KMS-11 (cell line): ENCODE measurements at regions not wholly inside any gene's neighbourhood (a gene's known extent, or its start where the extent isn't known, plus 50 kb on each side); places are given as distances from the start of the nearest gene placed in this dataset.

Experiments
- H2AFZ ChIP-seq: fragments of 200-600 bp; sonication (generic); 2 replicates; pipeline ENCODE4 v1.6.1; 2016; ENCODE audit warnings: antibody characterized with exemption, mixed run types, low read depth
- H3K27ac ChIP-seq: fragments of 200-600 bp; sonication (generic); 2 replicates; pipeline ENCODE4 v1.6.1; 2016; ENCODE audit warnings: mild to moderate bottlenecking, mixed run types
- H3K27me3 ChIP-seq: fragments of 200-600 bp; sonication (generic); 2 replicates; pipeline ENCODE4 v1.6.1; 2017; ENCODE audit warnings: mild to moderate bottlenecking, low read depth, mixed run types, moderate library complexity; ENCODE audit not compliant: insufficient read depth
- H3K36me3 ChIP-seq: fragments of 200-600 bp; sonication (generic); 2 replicates; pipeline ENCODE4 v1.6.1; 2017; ENCODE audit warnings: mild to moderate bottlenecking, mixed run types; ENCODE audit not compliant: insufficient read depth
- H3K4me1 ChIP-seq: fragments of 200-600 bp; sonication (generic); 2 replicates; pipeline ENCODE4 v1.6.1; 2016; ENCODE audit warnings: mild to moderate bottlenecking, low read depth, mixed run types; ENCODE audit not compliant: poor library complexity, severe bottlenecking
- H3K4me2 ChIP-seq: fragments of 200-600 bp; sonication (generic); 2 replicates; pipeline ENCODE4 v1.7.0; 2016; ENCODE audit warnings: mild to moderate bottlenecking, mixed run types
- H3K4me3 ChIP-seq: fragments of 200-600 bp; sonication (generic); IDR thresholded peaks from 2 replicates; pipeline ENCODE4 v1.6.1; 2017; ENCODE audit warnings: low read depth, low read length, mixed read lengths; ENCODE audit not compliant: insufficient read depth
- H3K79me2 ChIP-seq: fragments of 200-600 bp; sonication (generic); 2 replicates; pipeline ENCODE4 v1.6.1; 2016; ENCODE audit warnings: low read depth, mixed run types; ENCODE audit not compliant: insufficient read depth
- H3K9ac ChIP-seq: fragments of 200-600 bp; sonication (generic); 2 replicates; pipeline ENCODE4 v1.6.1; 2016; ENCODE audit warnings: mild to moderate bottlenecking, mixed run types
- H4K20me1 ChIP-seq: fragments of 200-600 bp; sonication (generic); 2 replicates; pipeline ENCODE4 v1.6.1; 2016; ENCODE audit warnings: mild to moderate bottlenecking, mixed run types; ENCODE audit not compliant: insufficient read depth
- TF ChIP-seq, protein P1 (sequence below): fragments of 200-600 bp; sonication (generic); conservative IDR thresholded peaks from 2 replicates; pipeline ENCODE4 v1.6.1; 2017; ENCODE audit warnings: low read depth, mild to moderate bottlenecking, antibody characterized with exemption, low read length, moderate library complexity, mixed read lengths

DNA sequence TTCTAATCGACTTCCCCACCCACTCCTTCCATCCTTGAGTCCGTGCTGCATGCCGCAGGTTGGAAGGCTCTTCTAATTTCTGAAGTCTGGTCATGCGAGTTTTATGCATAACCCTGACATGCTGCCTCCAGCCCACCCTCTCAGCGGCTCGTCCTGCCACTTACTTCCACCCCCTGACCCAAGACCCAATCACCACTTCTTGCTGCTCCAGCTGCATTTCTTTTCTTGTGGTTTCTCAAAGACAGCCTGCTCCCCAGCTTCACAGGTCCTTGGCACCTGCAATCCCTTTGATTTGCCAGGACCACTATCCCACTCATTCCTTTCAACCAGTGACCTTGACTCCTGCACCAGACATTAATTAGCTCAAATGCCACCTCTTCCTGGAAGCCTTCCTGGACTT lies 486.7 kb downstream of the VRK1 start:
- H3K9ac ChIP-seq: no peak overlapping the region
- no peaks in the 10 kb centered on the region for H3K79me2 ChIP-seq
- no peaks in the 10 kb centered on the region for H3K36me3 ChIP-seq
- no peaks in the 10 kb centered on the region for H3K27me3 ChIP-seq
- no peaks in the 10 kb centered on the region for H4K20me1 ChIP-seq
- no peaks in the 10 kb centered on the region for H3K4me1 ChIP-seq
- no peak overlapping the region for H2AFZ ChIP-seq
- TF ChIP-seq, protein P1, sequence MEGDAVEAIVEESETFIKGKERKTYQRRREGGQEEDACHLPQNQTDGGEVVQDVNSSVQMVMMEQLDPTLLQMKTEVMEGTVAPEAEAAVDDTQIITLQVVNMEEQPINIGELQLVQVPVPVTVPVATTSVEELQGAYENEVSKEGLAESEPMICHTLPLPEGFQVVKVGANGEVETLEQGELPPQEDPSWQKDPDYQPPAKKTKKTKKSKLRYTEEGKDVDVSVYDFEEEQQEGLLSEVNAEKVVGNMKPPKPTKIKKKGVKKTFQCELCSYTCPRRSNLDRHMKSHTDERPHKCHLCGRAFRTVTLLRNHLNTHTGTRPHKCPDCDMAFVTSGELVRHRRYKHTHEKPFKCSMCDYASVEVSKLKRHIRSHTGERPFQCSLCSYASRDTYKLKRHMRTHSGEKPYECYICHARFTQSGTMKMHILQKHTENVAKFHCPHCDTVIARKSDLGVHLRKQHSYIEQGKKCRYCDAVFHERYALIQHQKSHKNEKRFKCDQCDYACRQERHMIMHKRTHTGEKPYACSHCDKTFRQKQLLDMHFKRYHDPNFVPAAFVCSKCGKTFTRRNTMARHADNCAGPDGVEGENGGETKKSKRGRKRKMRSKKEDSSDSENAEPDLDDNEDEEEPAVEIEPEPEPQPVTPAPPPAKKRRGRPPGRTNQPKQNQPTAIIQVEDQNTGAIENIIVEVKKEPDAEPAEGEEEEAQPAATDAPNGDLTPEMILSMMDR: no peak
- no peak overlapping the region for H3K4me2 ChIP-seq
- no peak overlapping the region for H3K4me3 ChIP-seq
- no peak overlapping the region for H3K27ac ChIP-seq

DNA sequence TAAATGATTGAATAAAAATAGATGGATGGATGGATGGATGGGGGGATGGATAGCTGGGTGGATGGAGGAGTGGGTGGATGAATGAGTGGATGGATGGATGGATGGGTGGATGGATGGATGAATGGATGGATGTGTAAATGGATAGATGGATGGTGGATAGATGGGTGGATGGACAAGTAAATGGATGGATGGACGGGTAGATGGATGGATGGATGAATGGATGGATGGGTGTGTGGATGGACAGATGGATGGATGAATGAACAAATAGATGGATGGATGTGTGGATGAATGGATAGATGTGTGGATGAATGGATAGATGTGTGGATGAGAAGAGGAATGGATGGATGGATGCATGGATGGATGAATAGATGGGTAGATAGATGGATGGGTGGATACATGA lies 490.8 kb downstream of the VRK1 start:
- Histone ChIP-seq H3K27ac (no peak overlapping the region), H3K79me2 (no peaks in the 10 kb centered on the region), H2AFZ (no peak overlapping the region), H3K4me1 (no peaks in the 10 kb centered on the region), H3K27me3 (no peaks in the 10 kb centered on the region), H4K20me1 (no peaks in the 10 kb centered on the region), H3K36me3 (no peaks in the 10 kb centered on the region), H3K4me3 (no peak overlapping the region), H3K4me2 (no peak overlapping the region), H3K9ac (no peak overlapping the region)
- TF ChIP-seq, protein P1: no peak

DNA sequence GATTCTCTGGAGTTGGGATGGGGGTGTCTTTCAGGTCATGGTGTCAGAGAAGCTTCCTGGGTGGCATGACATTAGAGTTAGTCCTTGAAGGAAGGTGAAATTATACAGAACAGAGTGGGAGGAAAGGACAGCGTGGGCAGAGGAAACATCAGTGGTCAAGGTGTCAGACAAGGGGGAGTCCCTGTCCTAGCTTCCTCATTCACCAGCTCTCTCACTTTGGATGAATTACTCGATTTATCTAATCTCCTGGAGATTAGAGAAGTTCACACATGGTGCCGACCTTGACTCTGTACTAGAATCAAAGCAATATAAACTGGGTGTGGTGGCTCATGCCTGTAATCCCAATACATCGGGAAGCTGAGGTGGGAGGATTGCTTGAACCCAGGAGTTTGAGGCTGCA lies 492.9 kb downstream of the VRK1 start:
- no peaks in the 10 kb centered on the region for H3K36me3 ChIP-seq
- H3K4me3 ChIP-seq: no peak overlapping the region
- H3K4me1 ChIP-seq: no peaks in the 10 kb centered on the region
- H3K27ac ChIP-seq: no peak overlapping the region
- H3K9ac ChIP-seq: no peak overlapping the region
- H2AFZ ChIP-seq: no peak overlapping the region
- no peak overlapping the region for H3K4me2 ChIP-seq
- TF ChIP-seq, protein P1: no peak
- no peaks in the 10 kb centered on the region for H4K20me1 ChIP-seq
- no peaks in the 10 kb centered on the region for H3K27me3 ChIP-seq
- H3K79me2 ChIP-seq: no peaks in the 10 kb centered on the region

DNA sequence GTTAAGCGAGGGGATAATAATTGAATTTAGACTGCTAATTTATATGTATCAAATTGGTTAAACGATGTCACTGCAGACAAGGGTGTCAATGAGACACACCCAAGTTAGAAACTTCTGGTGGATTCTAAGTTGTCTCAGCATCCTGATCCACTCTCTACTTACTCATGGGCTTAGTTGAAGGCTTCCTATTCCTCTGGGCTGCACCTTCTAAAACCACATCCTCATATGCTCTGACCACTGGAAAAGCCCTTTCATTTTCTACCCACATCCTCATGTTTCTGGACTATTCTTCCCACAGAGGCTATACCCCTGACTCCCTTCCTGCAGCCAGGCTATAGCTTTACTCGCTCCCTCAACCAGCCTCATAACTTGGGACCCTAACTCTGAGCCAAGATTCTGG lies 493.8 kb downstream of the VRK1 start:
- H4K20me1 ChIP-seq: no peaks in the 10 kb centered on the region
- H3K4me2 ChIP-seq: no peak overlapping the region
- TF ChIP-seq, protein P1: no peak
- no peak overlapping the region for H2AFZ ChIP-seq
- no peaks in the 10 kb centered on the region for H3K4me1 ChIP-seq
- H3K79me2 ChIP-seq: no peaks in the 10 kb centered on the region
- H3K27ac ChIP-seq: no peak overlapping the region
- no peak overlapping the region for H3K9ac ChIP-seq
- no peaks in the 10 kb centered on the region for H3K27me3 ChIP-seq
- no peak overlapping the region for H3K4me3 ChIP-seq
- no peaks in the 10 kb centered on the region for H3K36me3 ChIP-seq

DNA sequence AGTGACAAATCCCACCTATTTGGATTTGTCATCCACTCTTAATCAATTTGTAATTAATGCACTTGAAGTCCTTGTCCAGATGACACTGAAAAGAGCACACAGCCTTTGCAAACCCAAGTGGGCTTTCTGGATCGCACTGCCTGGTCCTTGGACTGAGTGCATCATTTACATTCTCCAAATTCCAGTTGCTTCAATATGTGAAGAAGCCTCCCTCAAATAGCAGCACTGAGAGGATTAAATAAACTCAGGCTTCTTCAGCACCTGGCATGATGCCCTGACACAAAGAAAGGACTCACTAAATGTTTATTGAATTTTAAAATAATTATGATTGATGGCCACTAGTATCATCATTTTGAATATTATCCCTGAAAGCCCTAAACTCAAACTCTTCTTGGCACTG lies 496.5 kb downstream of the VRK1 start:
- Histone ChIP-seq H3K9ac (no peak overlapping the region), H2AFZ (no peak overlapping the region), H3K4me2 (no peak overlapping the region), H3K4me3 (no peak overlapping the region), H4K20me1 (no peaks in the 10 kb centered on the region), H3K4me1 (no peaks in the 10 kb centered on the region), H3K27me3 (no peaks in the 10 kb centered on the region), H3K79me2 (no peaks in the 10 kb centered on the region), H3K27ac (no peak overlapping the region), H3K36me3 (no peaks in the 10 kb centered on the region)
- TF ChIP-seq, protein P1: no peak
